ENCODE measurements at regions not wholly inside any gene's neighbourhood (a gene's known extent, or its start where the extent isn't known, plus 50 kb on each side); places are given as distances from the start of the nearest gene placed in this dataset.

- Mint-ChIP-seq H3K4me1 (peaks cover 51% of the 10 kb centered on the region), H3K9me3 (peaks cover 7% of the 10 kb centered on the region), H3K27ac (ENCODE audit: unreplicated experiment) (peak overlapping the region; percentile 52), H3K4me3 (peak overlapping the region; percentile 31), H3K36me3 (ENCODE audit: low read depth) (no peaks in the 10 kb centered on the region), H3K27me3 (ENCODE audit: low read depth) (no peaks in the 10 kb centered on the region)
- no peak for TF ChIP-seq CTCF (conservative IDR thresholded peaks at IDR 0.05)
- peak; percentile 9 for DNase-seq (ENCODE audit: low read depth, low spot score)
Observed at GRCh38 chrX:124274438-124275181, 57.9 kb upstream of the TEX13D start.

GRCh38 chrX:124275182-124275894, 57.1 kb upstream of the TEX13D start:
- Mint-ChIP-seq H3K36me3 (ENCODE audit: low read depth) (no peaks in the 10 kb centered on the region), H3K4me1 (peaks cover 51% of the 10 kb centered on the region), H3K4me3 (peak overlapping the region; percentile 19)

GRCh38 chrX:124280294-124280902, 52.1 kb upstream of the TEX13D start:
- no peak for DNase-seq (ENCODE audit: low read depth, low spot score)
- H3K27ac Mint-ChIP-seq (ENCODE audit: unreplicated experiment), result no peak overlapping the region
- no peak overlapping the region for H3K4me3 Mint-ChIP-seq
- no peaks in the 10 kb centered on the region for H3K27me3 Mint-ChIP-seq (ENCODE audit: low read depth)
- TF ChIP-seq CTCF (conservative IDR thresholded peaks at IDR 0.05), result no peak
- peaks cover 5% of the 10 kb centered on the region for H3K36me3 Mint-ChIP-seq (ENCODE audit: low read depth)
- peaks cover 5% of the 10 kb centered on the region for H3K9me3 Mint-ChIP-seq
- H3K4me1 Mint-ChIP-seq, result peaks cover 31% of the 10 kb centered on the region

More at GRCh38 chrX:124275182-124275894, 57.1 kb upstream of the TEX13D start:
- H3K27me3 Mint-ChIP-seq (ENCODE audit: low read depth), result no peaks in the 10 kb centered on the region
- H3K9me3 Mint-ChIP-seq, result peaks cover 7% of the 10 kb centered on the region
- peak overlapping the region; percentile 27 for H3K27ac Mint-ChIP-seq (ENCODE audit: unreplicated experiment)
- DNase-seq (ENCODE audit: low read depth, low spot score), result no peak
- no peak for TF ChIP-seq CTCF (conservative IDR thresholded peaks at IDR 0.05)

- Mint-ChIP-seq H3K9me3 (peaks cover 3% of the 10 kb centered on the region), H3K27ac (ENCODE audit: unreplicated experiment) (no peak overlapping the region), H3K4me1 (peaks cover 21% of the 10 kb centered on the region), H3K27me3 (ENCODE audit: low read depth) (no peaks in the 10 kb centered on the region), H3K4me3 (no peak overlapping the region), H3K36me3 (ENCODE audit: low read depth) (peaks cover 7% of the 10 kb centered on the region)
- no peak for DNase-seq (ENCODE audit: low read depth, low spot score)
- TF ChIP-seq CTCF (conservative IDR thresholded peaks at IDR 0.05), result no peak
Observed at GRCh38 chrX:124282580-124282979, 49.9 kb upstream of the TEX13D start.
